ENCODE measurements at regions not wholly inside any gene's neighbourhood (a gene's known extent, or its start where the extent isn't known, plus 50 kb on each side); places are given as distances from the start of the nearest gene placed in this dataset.
A peak's percentile ranks its signal among the peaks of the same experiment; 100 is the strongest.
"Not testable (repeated sequence)": the region's sequence is repeated elsewhere in the genome, so short reads cannot be mapped to it uniquely, and the experiment has no call there.

GRCh38 chr10:18795549-18795948 lies 136.3 kb downstream of the ARL5B start:
- TF ChIP-seq CTCF (IDR thresholded peaks at IDR 0.05; ENCODE audit: low read depth, low read length), result no peak
- no peak for TF ChIP-seq MYC (IDR thresholded peaks at IDR 0.05; ENCODE audit: low read depth, low read length)
- TF ChIP-seq MAX (IDR thresholded peaks at IDR 0.05; ENCODE audit: low read depth, low read length), result no peak
- TF ChIP-seq POLR2A (IDR thresholded peaks at IDR 0.05; ENCODE audit: extremely low read depth, insufficient read length), result no peak
- no peak overlapping the region for H3K4me3 ChIP-seq (ENCODE audit: low read depth, low read length)
- no peak for DNase-seq (ENCODE audit: low read depth)

- DNase-seq (ENCODE audit: low read depth), result no peak
- TF ChIP-seq CTCF (IDR thresholded peaks at IDR 0.05; ENCODE audit: low read depth, low read length), result no peak
- TF ChIP-seq MYC (IDR thresholded peaks at IDR 0.05; ENCODE audit: low read depth, low read length), result no peak
- no peak for TF ChIP-seq MAX (IDR thresholded peaks at IDR 0.05; ENCODE audit: low read depth, low read length)
- TF ChIP-seq POLR2A (IDR thresholded peaks at IDR 0.05; ENCODE audit: extremely low read depth, insufficient read length), result no peak
These were observed 138.1 kb downstream of the ARL5B start for GRCh38 chr10:18797286-18797685.

GRCh38 chr10:18822156-18822555 lies 162.9 kb downstream of the ARL5B start:
- no peak overlapping the region for H3K4me3 ChIP-seq (ENCODE audit: low read depth, low read length)
- DNase-seq (ENCODE audit: low read depth), result peak; percentile 52
- no peak for TF ChIP-seq MAX (IDR thresholded peaks at IDR 0.05; ENCODE audit: low read depth, low read length)

More at GRCh38 chr10:18797286-18797685, 138.1 kb downstream of the ARL5B start:
- H3K4me3 ChIP-seq (ENCODE audit: low read depth, low read length), result no peak overlapping the region

GRCh38 chr10:18829259-18829658 lies 170.0 kb downstream of the ARL5B start:
- H3K4me3 ChIP-seq (ENCODE audit: low read depth, low read length), result no peak overlapping the region
- DNase-seq (ENCODE audit: low read depth), result no peak
- TF ChIP-seq POLR2A (IDR thresholded peaks at IDR 0.05; ENCODE audit: extremely low read depth, insufficient read length), result no peak
- no peak for TF ChIP-seq MYC (IDR thresholded peaks at IDR 0.05; ENCODE audit: low read depth, low read length)
- no peak for TF ChIP-seq MAX (IDR thresholded peaks at IDR 0.05; ENCODE audit: low read depth, low read length)
- TF ChIP-seq CTCF (IDR thresholded peaks at IDR 0.05; ENCODE audit: low read depth, low read length), result no peak

- TF ChIP-seq MYC (IDR thresholded peaks at IDR 0.05; ENCODE audit: low read depth, low read length), result no peak
- no peak for TF ChIP-seq MAX (IDR thresholded peaks at IDR 0.05; ENCODE audit: low read depth, low read length)
- TF ChIP-seq CTCF (IDR thresholded peaks at IDR 0.05; ENCODE audit: low read depth, low read length), result no peak
- TF ChIP-seq POLR2A (IDR thresholded peaks at IDR 0.05; ENCODE audit: extremely low read depth, insufficient read length), result no peak
- no peak overlapping the region for H3K4me3 ChIP-seq (ENCODE audit: low read depth, low read length)
- no peak for DNase-seq (ENCODE audit: low read depth)
These were observed 171.0 kb downstream of the ARL5B start for GRCh38 chr10:18830277-18830676.

GRCh38 chr10:18856623-18857022 lies 192.0 kb upstream of the MALRD1 start:
- H3K4me3 ChIP-seq (ENCODE audit: low read depth, low read length); DNase-seq (ENCODE audit: low read depth): not testable (repeated sequence)

GRCh38 chr10:18859659-18860058 lies 188.9 kb upstream of the MALRD1 start:
- DNase-seq (ENCODE audit: low read depth), result no peak
- TF ChIP-seq MAX (IDR thresholded peaks at IDR 0.05; ENCODE audit: low read depth, low read length), result no peak
- TF ChIP-seq MYC (IDR thresholded peaks at IDR 0.05; ENCODE audit: low read depth, low read length), result no peak
- TF ChIP-seq POLR2A (IDR thresholded peaks at IDR 0.05; ENCODE audit: extremely low read depth, insufficient read length), result no peak
- TF ChIP-seq CTCF (IDR thresholded peaks at IDR 0.05; ENCODE audit: low read depth, low read length), result no peak

More at GRCh38 chr10:18859659-18860058, 188.9 kb upstream of the MALRD1 start:
- no peak overlapping the region for H3K4me3 ChIP-seq (ENCODE audit: low read depth, low read length)

Data from NB4 (cell line).